ENCODE measurements at regions not wholly inside any gene's neighbourhood (a gene's known extent, or its start where the extent isn't known, plus 50 kb on each side); places are given as distances from the start of the nearest gene placed in this dataset.

GRCh38 chr5:118653872-118654271 is 334.5 kb downstream of the DTWD2 start:
- no peak for TF ChIP-seq CTCF (conservative IDR thresholded peaks at IDR 0.05; ENCODE audit: low read depth, low read length)
- no peaks in the 10 kb centered on the region for H3K4me1 ChIP-seq (ENCODE audit: low read depth, poor library complexity, severe bottlenecking)
- H2AFZ ChIP-seq (ENCODE audit: low read depth), result no peak overlapping the region
- H3K79me2 ChIP-seq (ENCODE audit: insufficient read depth, low read depth), result no peaks in the 10 kb centered on the region
- no peak overlapping the region for H3K4me2 ChIP-seq
- no peaks in the 10 kb centered on the region for H3K27me3 ChIP-seq (ENCODE audit: insufficient read depth, low read depth)
- no peak overlapping the region for H3K27ac ChIP-seq
- H3K36me3 ChIP-seq (ENCODE audit: insufficient read depth), result no peaks in the 10 kb centered on the region
- H3K4me3 ChIP-seq (IDR thresholded peaks at IDR 0.05; ENCODE audit: insufficient read depth, low read depth, low read length), result no peak overlapping the region
- no peak overlapping the region for H3K9ac ChIP-seq
- H4K20me1 ChIP-seq (ENCODE audit: insufficient read depth), result no peaks in the 10 kb centered on the region

- TF ChIP-seq CTCF (conservative IDR thresholded peaks at IDR 0.05; ENCODE audit: low read depth, low read length), result no peak
- Histone ChIP-seq H2AFZ (ENCODE audit: low read depth) (no peak overlapping the region), H3K79me2 (ENCODE audit: insufficient read depth, low read depth) (no peaks in the 10 kb centered on the region), H3K4me2 (no peak overlapping the region), H3K4me3 (IDR thresholded peaks at IDR 0.05; ENCODE audit: insufficient read depth, low read depth, low read length) (no peak overlapping the region), H3K27ac (no peak overlapping the region), H4K20me1 (ENCODE audit: insufficient read depth) (no peaks in the 10 kb centered on the region), H3K4me1 (ENCODE audit: low read depth, poor library complexity, severe bottlenecking) (no peaks in the 10 kb centered on the region), H3K27me3 (ENCODE audit: insufficient read depth, low read depth) (no peaks in the 10 kb centered on the region), H3K36me3 (ENCODE audit: insufficient read depth) (no peaks in the 10 kb centered on the region), H3K9ac (no peak overlapping the region)
Observed at GRCh38 chr5:118653183-118653582, 335.2 kb downstream of the DTWD2 start.

- no peak overlapping the region for H3K27ac ChIP-seq
- H3K79me2 ChIP-seq (ENCODE audit: insufficient read depth, low read depth), result no peaks in the 10 kb centered on the region
- H3K4me1 ChIP-seq (ENCODE audit: low read depth, poor library complexity, severe bottlenecking), result no peaks in the 10 kb centered on the region
- TF ChIP-seq CTCF (conservative IDR thresholded peaks at IDR 0.05; ENCODE audit: low read depth, low read length), result no peak
- H3K4me3 ChIP-seq (IDR thresholded peaks at IDR 0.05; ENCODE audit: insufficient read depth, low read depth, low read length), result no peak overlapping the region
- H2AFZ ChIP-seq (ENCODE audit: low read depth), result no peak overlapping the region
- no peaks in the 10 kb centered on the region for H3K36me3 ChIP-seq (ENCODE audit: insufficient read depth)
- H3K27me3 ChIP-seq (ENCODE audit: insufficient read depth, low read depth), result no peaks in the 10 kb centered on the region
- no peak overlapping the region for H3K9ac ChIP-seq
- no peak overlapping the region for H3K4me2 ChIP-seq
- H4K20me1 ChIP-seq (ENCODE audit: insufficient read depth), result no peaks in the 10 kb centered on the region
Observed at GRCh38 chr5:118651002-118651401, 337.3 kb downstream of the DTWD2 start.

GRCh38 chr5:118647587-118647986 is 340.8 kb downstream of the DTWD2 start:
- Histone ChIP-seq H3K4me1 (ENCODE audit: low read depth, poor library complexity, severe bottlenecking) (no peaks in the 10 kb centered on the region), H3K27ac (no peak overlapping the region), H3K36me3 (ENCODE audit: insufficient read depth) (no peaks in the 10 kb centered on the region), H3K79me2 (ENCODE audit: insufficient read depth, low read depth) (no peaks in the 10 kb centered on the region), H3K9ac (no peak overlapping the region), H3K4me3 (IDR thresholded peaks at IDR 0.05; ENCODE audit: insufficient read depth, low read depth, low read length) (no peak overlapping the region), H2AFZ (ENCODE audit: low read depth) (no peak overlapping the region), H3K27me3 (ENCODE audit: insufficient read depth, low read depth) (no peaks in the 10 kb centered on the region), H4K20me1 (ENCODE audit: insufficient read depth) (no peaks in the 10 kb centered on the region), H3K4me2 (no peak overlapping the region)
- TF ChIP-seq CTCF (conservative IDR thresholded peaks at IDR 0.05; ENCODE audit: low read depth, low read length), result no peak

DNA sequence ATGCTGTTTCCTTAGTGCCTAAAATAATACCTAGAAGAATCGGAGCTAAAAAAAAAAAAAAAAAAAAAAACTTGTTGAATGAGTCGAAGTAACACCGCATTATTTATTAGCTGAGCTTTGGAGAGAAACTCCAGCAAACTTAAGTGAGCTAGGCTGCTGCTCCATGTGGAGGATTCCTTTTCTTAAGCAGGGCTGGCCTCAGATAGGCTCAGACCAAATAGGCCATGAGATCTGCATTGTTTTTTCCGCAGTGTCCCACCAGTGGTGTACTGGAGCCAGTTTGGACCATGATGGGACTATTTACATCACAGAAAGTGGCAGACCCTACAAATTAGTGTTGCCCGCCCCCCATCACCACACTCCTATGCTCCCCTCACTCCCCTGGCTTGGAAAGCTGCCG is 341.4 kb downstream of the DTWD2 start:
- H3K79me2 ChIP-seq (ENCODE audit: insufficient read depth, low read depth), result no peaks in the 10 kb centered on the region
- H2AFZ ChIP-seq (ENCODE audit: low read depth), result no peak overlapping the region

More for the DNA sequence above, 341.4 kb downstream of the DTWD2 start:
- no peaks in the 10 kb centered on the region for H3K36me3 ChIP-seq (ENCODE audit: insufficient read depth)
- no peaks in the 10 kb centered on the region for H3K27me3 ChIP-seq (ENCODE audit: insufficient read depth, low read depth)
- no peak overlapping the region for H3K9ac ChIP-seq
- H3K4me3 ChIP-seq (IDR thresholded peaks at IDR 0.05; ENCODE audit: insufficient read depth, low read depth, low read length), result no peak overlapping the region
- H3K27ac ChIP-seq, result no peak overlapping the region
- no peak overlapping the region for H3K4me2 ChIP-seq
- no peak for TF ChIP-seq CTCF (conservative IDR thresholded peaks at IDR 0.05; ENCODE audit: low read depth, low read length)
- no peaks in the 10 kb centered on the region for H4K20me1 ChIP-seq (ENCODE audit: insufficient read depth)
- no peaks in the 10 kb centered on the region for H3K4me1 ChIP-seq (ENCODE audit: low read depth, poor library complexity, severe bottlenecking)

All from KMS-11 (cell line).